Activated CD4-positive, alpha-beta memory T cell treated with anti-CD3 and anti-CD28 coated beads, Interleukin-2, amount 10 ng/mL, durations not matched to agents 7 days and 5 days (primary cell): ENCODE measurements at regions not wholly inside any gene's neighbourhood (a gene's known extent, or its start where the extent isn't known, plus 50 kb on each side); places are given as distances from the start of the nearest gene placed in this dataset.
"Not testable (repeated sequence)": the region's sequence is repeated elsewhere in the genome, so short reads cannot be mapped to it uniquely, and the experiment has no call there.

Experiments used
- CTCF ChIA-PET: fragments of 350-600 bp; sonication (Branson Sonifier 250); formaldehyde crosslinking; loops from one replicate; lab custom pipeline; 2021; ENCODE audit warnings: antibody characterized with exemption, inconsistent platforms; lab: Charles Lee
- POLR2A ChIA-PET: fragments of 350-600 bp; sonication (Branson Sonifier 250); formaldehyde crosslinking; loops from one replicate; lab custom pipeline; 2021; ENCODE audit warnings: antibody characterized with exemption; lab: Charles Lee
- DNase-seq: peaks from one replicate; pipeline ENCODE4 v3.0.0-alpha.2; 2020
- H3K27ac Mint-ChIP-seq: one replicate; pipeline ENCODE4 v1.8.0; 2021; ENCODE audit warnings: mild to moderate bottlenecking, mixed read lengths
- H3K27me3 Mint-ChIP-seq: one replicate; pipeline ENCODE4 v1.8.0; 2021; ENCODE audit warnings: mixed read lengths
- H3K36me3 Mint-ChIP-seq: one replicate; pipeline ENCODE4 v1.8.0; 2021; ENCODE audit warnings: low read depth, mixed read lengths
- H3K4me1 Mint-ChIP-seq: one replicate; pipeline ENCODE4 v1.8.0; 2021; ENCODE audit warnings: mixed read lengths
- H3K4me3 Mint-ChIP-seq: one replicate; pipeline ENCODE4 v1.8.0; 2021; ENCODE audit warnings: mild to moderate bottlenecking, mixed read lengths
- H3K9me3 Mint-ChIP-seq: one replicate; pipeline ENCODE4 v1.8.0; 2021; ENCODE audit warnings: mixed read lengths

- no peak overlapping the region for H3K27ac Mint-ChIP-seq
- POLR2A ChIA-PET, result no interaction called here
- no peak overlapping the region for H3K4me3 Mint-ChIP-seq
- H3K27me3 Mint-ChIP-seq, result no peaks in the 10 kb centered on the region
- CTCF ChIA-PET, result no interaction called here
- H3K4me1 Mint-ChIP-seq, result peaks cover 16% of the 10 kb centered on the region
- no peaks in the 10 kb centered on the region for H3K36me3 Mint-ChIP-seq
- H3K9me3 Mint-ChIP-seq, result no peaks in the 10 kb centered on the region
- DNase-seq, result no peak
Observed at GRCh38 chr16:72473631-72474030, 301.7 kb upstream of the PMFBP1 start.

GRCh38 chr16:72471317-72471924 lies 299.5 kb upstream of the PMFBP1 start:
- Mint-ChIP-seq H3K27ac (no peak overlapping the region), H3K9me3 (no peaks in the 10 kb centered on the region), H3K4me3 (no peak overlapping the region), H3K27me3 (no peaks in the 10 kb centered on the region), H3K36me3 (no peaks in the 10 kb centered on the region), H3K4me1 (peaks cover 16% of the 10 kb centered on the region)
- ChIA-PET CTCF (no interaction called here), POLR2A (no interaction called here)
- DNase-seq, result no peak

GRCh38 chr16:72470541-72470940 lies 298.6 kb upstream of the PMFBP1 start:
- Mint-ChIP-seq H3K4me1 (peaks cover 11% of the 10 kb centered on the region), H3K27ac (no peak overlapping the region), H3K36me3 (no peaks in the 10 kb centered on the region), H3K9me3 (no peaks in the 10 kb centered on the region), H3K27me3 (no peaks in the 10 kb centered on the region), H3K4me3 (no peak overlapping the region)
- CTCF ChIA-PET, result no interaction called here
- no peak for DNase-seq
- POLR2A ChIA-PET, result no interaction called here

- ChIA-PET POLR2A (no interaction called here), CTCF (interaction anchor here (0.6 kb wide), 1 partner anchor 506 kb away, joined by 3 read pairs; no protein-coding TSS in a partner anchor)
- Mint-ChIP-seq H3K9me3 (no peaks in the 10 kb centered on the region), H3K4me3 (no peak overlapping the region), H3K27me3 (no peaks in the 10 kb centered on the region), H3K4me1 (peaks cover 9% of the 10 kb centered on the region), H3K27ac (no peak overlapping the region), H3K36me3 (no peaks in the 10 kb centered on the region)
- no peak for DNase-seq
Observed at GRCh38 chr16:72469932-72470331, 298.0 kb upstream of the PMFBP1 start.

- no peak for DNase-seq
- no peaks in the 10 kb centered on the region for H3K27me3 Mint-ChIP-seq
- H3K4me3 Mint-ChIP-seq, result no peak overlapping the region
- ChIA-PET POLR2A (no interaction called here), CTCF (no interaction called here)
- no peak overlapping the region for H3K27ac Mint-ChIP-seq
- H3K9me3 Mint-ChIP-seq, result no peaks in the 10 kb centered on the region
- no peaks in the 10 kb centered on the region for H3K36me3 Mint-ChIP-seq
- peaks cover 4% of the 10 kb centered on the region for H3K4me1 Mint-ChIP-seq
Observed at GRCh38 chr16:72468582-72468981, 296.6 kb upstream of the PMFBP1 start.

- DNase-seq, result no peak
- CTCF ChIA-PET, result interaction anchor here (0.9 to 2.2 kb wide), 3 partner anchors 16 to 343 kb away, joined by 3 to 18 read pairs (median 5); no protein-coding TSS in a partner anchor
Observed at GRCh38 chr16:72467157-72467759, 295.3 kb upstream of the PMFBP1 start.

GRCh38 chr16:72464597-72465368 lies 292.8 kb upstream of the PMFBP1 start:
- POLR2A ChIA-PET, result no interaction called here
- no peak overlapping the region for H3K27ac Mint-ChIP-seq
- no peak for DNase-seq
- CTCF ChIA-PET, result interaction anchor here (0.9 kb wide), 1 partner anchor 20 kb away, joined by 3 read pairs; no protein-coding TSS in a partner anchor
- peaks cover 4% of the 10 kb centered on the region for H3K4me1 Mint-ChIP-seq
- no peaks in the 10 kb centered on the region for H3K9me3 Mint-ChIP-seq
- H3K27me3 Mint-ChIP-seq, result no peaks in the 10 kb centered on the region
- H3K36me3 Mint-ChIP-seq, result no peaks in the 10 kb centered on the region
- no peak overlapping the region for H3K4me3 Mint-ChIP-seq

More at GRCh38 chr16:72467157-72467759, 295.3 kb upstream of the PMFBP1 start:
- H3K36me3 Mint-ChIP-seq, result no peaks in the 10 kb centered on the region
- no peak overlapping the region for H3K4me3 Mint-ChIP-seq
- POLR2A ChIA-PET, result interaction anchor here (0.5 kb wide), 1 partner anchor 267 kb away, joined by 4 read pairs; no protein-coding TSS in a partner anchor
- no peaks in the 10 kb centered on the region for H3K27me3 Mint-ChIP-seq
- H3K9me3 Mint-ChIP-seq, result no peaks in the 10 kb centered on the region
- peaks cover 4% of the 10 kb centered on the region for H3K4me1 Mint-ChIP-seq
- H3K27ac Mint-ChIP-seq, result no peak overlapping the region

GRCh38 chr16:72464052-72464451 lies 292.1 kb upstream of the PMFBP1 start:
- Mint-ChIP-seq H3K4me1 (peaks cover 4% of the 10 kb centered on the region), H3K27ac (no peak overlapping the region), H3K9me3 (no peaks in the 10 kb centered on the region), H3K27me3 (no peaks in the 10 kb centered on the region), H3K4me3 (no peak overlapping the region), H3K36me3 (no peaks in the 10 kb centered on the region)
- CTCF ChIA-PET, result no interaction called here
- DNase-seq, result no peak
- POLR2A ChIA-PET, result no interaction called here

GRCh38 chr16:72458035-72458434 lies 286.1 kb upstream of the PMFBP1 start:
- no peak for DNase-seq
- ChIA-PET CTCF (no interaction called here), POLR2A (no interaction called here)
- Mint-ChIP-seq H3K27ac (no peak overlapping the region), H3K36me3 (no peaks in the 10 kb centered on the region), H3K4me3 (no peak overlapping the region), H3K27me3 (no peaks in the 10 kb centered on the region), H3K4me1 (no peaks in the 10 kb centered on the region), H3K9me3 (peaks cover 8% of the 10 kb centered on the region)

- POLR2A ChIA-PET, result no interaction called here
- CTCF ChIA-PET, result no interaction called here
Observed at GRCh38 chr16:72457243-72457940, 285.4 kb upstream of the PMFBP1 start.

GRCh38 chr16:72455743-72456659 lies 284.0 kb upstream of the PMFBP1 start:
- H3K4me1 Mint-ChIP-seq, result no peaks in the 10 kb centered on the region
- ChIA-PET CTCF (no interaction called here), POLR2A (no interaction called here)

More at GRCh38 chr16:72457243-72457940, 285.4 kb upstream of the PMFBP1 start:
- no peaks in the 10 kb centered on the region for H3K36me3 Mint-ChIP-seq
- H3K4me3 Mint-ChIP-seq, result no peak overlapping the region
- H3K4me1 Mint-ChIP-seq, result no peaks in the 10 kb centered on the region
- H3K9me3 Mint-ChIP-seq, result peaks cover 8% of the 10 kb centered on the region
- DNase-seq, result no peak
- no peaks in the 10 kb centered on the region for H3K27me3 Mint-ChIP-seq
- no peak overlapping the region for H3K27ac Mint-ChIP-seq

GRCh38 chr16:72453856-72454255 lies 281.9 kb upstream of the PMFBP1 start:
- H3K4me3 Mint-ChIP-seq, DNase-seq, CTCF ChIA-PET, H3K27ac Mint-ChIP-seq, H3K36me3 Mint-ChIP-seq, H3K4me1 Mint-ChIP-seq, POLR2A ChIA-PET, H3K27me3 Mint-ChIP-seq: not testable (repeated sequence)
- H3K9me3 Mint-ChIP-seq, result peaks cover 13% of the 10 kb centered on the region

More at GRCh38 chr16:72455743-72456659, 284.0 kb upstream of the PMFBP1 start:
- Mint-ChIP-seq H3K36me3 (no peaks in the 10 kb centered on the region), H3K9me3 (peaks cover 8% of the 10 kb centered on the region), H3K27ac (no peak overlapping the region), H3K4me3 (no peak overlapping the region), H3K27me3 (no peaks in the 10 kb centered on the region)
- DNase-seq, result no peak
